GM23248 (cell line): ENCODE measurements at regions not wholly inside any gene's neighbourhood (a gene's known extent, or its start where the extent isn't known, plus 50 kb on each side); places are given as distances from the start of the nearest gene placed in this dataset.

Experiments
- DNase-seq: peaks from one replicate; pipeline ENCODE4 v3.0.0-alpha.2; 2015
- H2AFZ ChIP-seq: fragments of 200-600 bp; sonication (generic); 2 replicates; pipeline ENCODE4 v1.6.1; 2016; ENCODE audit warnings: antibody characterized with exemption
- H3F3A ChIP-seq: fragments of 200-600 bp; sonication (generic); 2 replicates; pipeline ENCODE4 v1.6.1; 2016; ENCODE audit warnings: mild to moderate bottlenecking, antibody characterized with exemption, mixed run types; ENCODE audit not compliant: insufficient read depth
- H3K27ac ChIP-seq: fragments of 200-600 bp; sonication (generic); 2 replicates; pipeline ENCODE4 v1.5.1; 2016; ENCODE audit warnings: mild to moderate bottlenecking
- H3K27me3 ChIP-seq: fragments of 200-600 bp; sonication (generic); replicated peaks from 2 replicates; pipeline ENCODE4 v1.6.1; 2016; ENCODE audit warnings: mild to moderate bottlenecking; ENCODE audit not compliant: insufficient read depth
- H3K36me3 ChIP-seq: fragments of 200-600 bp; sonication (generic); 2 replicates; pipeline ENCODE4 v1.6.1; 2016; ENCODE audit warnings: low read depth, mild to moderate bottlenecking
- H3K4me1 ChIP-seq: fragments of 200-600 bp; sonication (generic); 2 replicates; pipeline ENCODE4 v1.6.1; 2016; ENCODE audit warnings: mild to moderate bottlenecking; ENCODE audit not compliant: insufficient read depth
- H3K4me2 ChIP-seq: fragments of 200-600 bp; sonication (generic); one replicate; pipeline ENCODE4 v1.6.1; 2016; ENCODE audit warnings: mild to moderate bottlenecking; ENCODE audit not compliant: unreplicated experiment
- H3K4me3 ChIP-seq: fragments of 200-600 bp; sonication (generic); 2 replicates; pipeline ENCODE4 v1.5.1; 2016; ENCODE audit warnings: mild to moderate bottlenecking
- H3K79me2 ChIP-seq: fragments of 200-600 bp; sonication (generic); 2 replicates; pipeline ENCODE4 v1.6.1; 2016; ENCODE audit warnings: mild to moderate bottlenecking; ENCODE audit not compliant: insufficient read depth
- H3K9ac ChIP-seq: fragments of 200-600 bp; sonication (generic); 2 replicates; pipeline ENCODE4 v1.6.1; 2016; ENCODE audit warnings: mild to moderate bottlenecking
- H3K9me2 ChIP-seq: fragments of 200-600 bp; sonication (generic); 2 replicates; pipeline ENCODE4 v1.6.1; 2016; ENCODE audit warnings: mixed run types, mild to moderate bottlenecking, moderate library complexity; ENCODE audit not compliant: insufficient read depth
- H3K9me3 ChIP-seq: fragments of 200-600 bp; sonication (generic); one replicate; pipeline ENCODE4 v1.6.1; 2017; ENCODE audit warnings: low read depth
- H4K20me1 ChIP-seq: fragments of 200-600 bp; sonication (generic); 2 replicates; pipeline ENCODE4 v1.6.0; 2016; ENCODE audit not compliant: insufficient read depth
- EZH2 ChIP-seq: fragments of 200-600 bp; sonication (generic); IDR thresholded peaks from 2 replicates; pipeline ENCODE4 v1.6.1; 2018; ENCODE audit warnings: antibody characterized with exemption, mild to moderate bottlenecking; ENCODE audit not compliant: insufficient read depth, poor library complexity, severe bottlenecking
- EZH2phosphoT487 ChIP-seq: fragments of 200-600 bp; sonication (generic); IDR thresholded peaks from 2 replicates; pipeline ENCODE4 v1.6.1; 2018; ENCODE audit warnings: antibody characterized with exemption, moderate library complexity, mild to moderate bottlenecking, low read depth; ENCODE audit not compliant: insufficient read depth
- WGBS, 2 experiments: methylation state at CpG; one replicate each; pipeline ENCODE4 v1.1.6; 2015 to 2017; ENCODE audit warnings: low lambda C conversion rate in 2 of 2, low coverage in 1 of 2; ENCODE audit errors: missing lambda C conversion rate in 2 of 2; 5-methylcytosine and 5-hydroxymethylcytosine counted together
- in situ Hi-C: fragments of 300-500 bp; cut with MboI; formaldehyde crosslinking; loops from 2 replicates; pipeline ENCODE4 v1.15.0; 2020

DNA sequence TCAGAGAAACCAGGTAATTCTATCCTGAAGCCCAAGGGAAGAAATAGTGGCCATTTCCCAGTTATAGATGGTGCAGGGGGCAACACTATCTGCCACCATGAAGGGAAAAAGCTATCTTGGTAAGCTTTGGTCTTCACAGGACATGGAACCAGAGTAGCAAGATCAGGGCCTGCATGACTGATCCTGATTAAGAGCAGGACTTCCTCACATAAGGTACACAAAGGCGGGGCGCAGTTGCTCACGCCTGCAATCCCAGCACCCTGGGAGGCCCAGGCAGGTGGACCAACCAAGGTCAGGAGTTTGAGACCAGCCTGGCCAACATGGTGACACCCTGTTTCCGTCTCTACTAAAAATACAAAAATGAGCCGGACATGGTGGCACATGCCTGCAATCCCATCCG is 148.4 kb upstream of the USP9X start:
- H3K9ac ChIP-seq: no peak overlapping the region
- in situ Hi-C loops: loop anchor here (25.0 kb wide), 1 partner anchor 175 kb away; no protein-coding TSS in a partner anchor
- no peaks in the 10 kb centered on the region for H4K20me1 ChIP-seq
- H3K9me2 ChIP-seq: no peaks in the 10 kb centered on the region
- no peaks in the 10 kb centered on the region for H3K79me2 ChIP-seq
- H3K27ac ChIP-seq: no peak overlapping the region
- peaks cover 19% of the 10 kb centered on the region for H3F3A ChIP-seq
- no peaks in the 10 kb centered on the region for H3K27me3 ChIP-seq
- TF ChIP-seq EZH2phosphoT487 (no peak), EZH2 (no peak)
- DNase-seq: no peak
- no peaks in the 10 kb centered on the region for H3K36me3 ChIP-seq
- no peak overlapping the region for H2AFZ ChIP-seq
- peaks cover 21% of the 10 kb centered on the region for H3K4me1 ChIP-seq
- no peak overlapping the region for H3K4me2 ChIP-seq
- no peak overlapping the region for H3K4me3 ChIP-seq
- no peaks in the 10 kb centered on the region for H3K9me3 ChIP-seq
- WGBS, 2 experiments: 98 to 100% methylated on average over 6 of the region's 6 CpGs

- Histone ChIP-seq H3K4me3 (no peak overlapping the region), H3K79me2 (no peaks in the 10 kb centered on the region), H3K27ac (peak overlapping the region; percentile 30; the same call in 1 of the 2 replicates), H3K9ac (no peak overlapping the region), H3K4me2 (no peak overlapping the region), H3K27me3 (no peaks in the 10 kb centered on the region), H2AFZ (no peak overlapping the region), H4K20me1 (no peaks in the 10 kb centered on the region), H3K4me1 (peaks cover 14% of the 10 kb centered on the region), H3K36me3 (no peaks in the 10 kb centered on the region), H3K9me3 (no peaks in the 10 kb centered on the region), H3F3A (peaks cover 12% of the 10 kb centered on the region), H3K9me2 (no peaks in the 10 kb centered on the region)
- peak; percentile 66 for DNase-seq
- in situ Hi-C loops: loop anchor here (25.0 kb wide), 1 partner anchor 174 kb away; no protein-coding TSS in a partner anchor
- WGBS, 2 experiments: 61 to 68% methylated on average over 5 of the region's 5 CpGs
- no peak for TF ChIP-seq EZH2phosphoT487
- TF ChIP-seq EZH2: no peak
Measured at GRCh38 chrX:40938423-40938822, 146.8 kb upstream of the USP9X start.

DNA sequence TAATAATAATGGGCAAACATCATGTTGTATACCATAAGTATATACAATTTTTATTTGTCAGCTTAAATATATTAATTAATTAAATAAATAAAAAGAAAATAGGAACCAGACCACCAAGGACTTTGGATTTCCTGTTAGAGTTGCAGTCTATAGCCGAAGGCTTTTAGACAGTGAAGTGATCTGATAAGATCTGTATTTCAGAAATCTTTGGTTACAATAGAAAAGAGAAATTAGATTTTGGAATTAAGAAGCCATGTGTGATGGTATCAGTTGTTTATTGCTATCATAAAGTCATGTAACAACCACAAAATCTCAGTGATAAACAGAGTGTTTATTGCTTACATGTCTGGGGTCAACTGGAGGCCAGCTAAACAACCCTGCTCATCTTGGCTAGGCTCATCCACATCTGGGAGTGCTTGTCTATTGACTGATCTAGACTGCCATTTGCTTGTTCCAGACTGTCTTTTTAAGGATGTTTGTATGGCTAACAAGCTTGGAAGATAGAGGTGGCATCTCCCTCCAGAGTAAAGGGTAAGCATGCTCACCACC is 142.1 kb upstream of the USP9X start:
- H3K27me3 ChIP-seq: no peaks in the 10 kb centered on the region
- H3K79me2 ChIP-seq: no peaks in the 10 kb centered on the region
- DNase-seq: no peak
- no peaks in the 10 kb centered on the region for H3K9me3 ChIP-seq
- in situ Hi-C loops: loop anchor here (25.0 kb wide), 1 partner anchor 169 kb away; no protein-coding TSS in a partner anchor
- H3F3A ChIP-seq: peaks cover 6% of the 10 kb centered on the region; the same call in 1 of the 2 replicates
- H4K20me1 ChIP-seq: no peaks in the 10 kb centered on the region
- H3K4me2 ChIP-seq: no peak overlapping the region
- no peaks in the 10 kb centered on the region for H3K9me2 ChIP-seq
- no peaks in the 10 kb centered on the region for H3K36me3 ChIP-seq
- no peak overlapping the region for H3K4me3 ChIP-seq
- TF ChIP-seq EZH2 (no peak), EZH2phosphoT487 (no peak)
- peaks cover 17% of the 10 kb centered on the region for H3K4me1 ChIP-seq
- H3K27ac ChIP-seq: no peak overlapping the region
- 38 to 60% methylated on average over 1 of the region's 1 CpG for WGBS, 2 experiments
- no peak overlapping the region for H3K9ac ChIP-seq
- no peak overlapping the region for H2AFZ ChIP-seq

DNA sequence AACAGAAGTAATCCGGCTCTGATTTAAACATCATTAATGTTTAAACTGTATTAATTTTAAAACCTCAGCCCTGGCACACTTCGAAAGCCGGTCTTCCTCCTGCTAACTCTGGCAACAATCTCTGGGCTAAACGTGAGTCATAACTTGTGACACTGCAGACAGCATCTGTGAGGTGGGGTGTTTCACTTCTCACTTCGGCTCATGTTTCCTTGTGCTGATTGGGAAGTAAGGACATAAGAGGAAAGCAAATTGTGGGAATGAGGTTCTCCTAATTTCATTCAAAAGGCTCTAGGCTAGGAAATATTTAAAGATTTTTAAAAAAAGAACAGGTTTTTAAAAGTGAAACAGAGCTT is 139.9 kb upstream of the USP9X start:
- Histone ChIP-seq H3K9me3 (no peaks in the 10 kb centered on the region), H3K9ac (peak overlapping the region; percentile 44), H4K20me1 (no peaks in the 10 kb centered on the region), H2AFZ (no peak overlapping the region; the same call in 1 of the 2 replicates), H3K4me2 (peak overlapping the region; percentile 41), H3K4me3 (peak overlapping the region; percentile 21; the same call in 1 of the 2 replicates), H3F3A (peaks cover 6% of the 10 kb centered on the region; the same call in 1 of the 2 replicates), H3K4me1 (peaks cover 12% of the 10 kb centered on the region), H3K79me2 (no peaks in the 10 kb centered on the region), H3K27ac (0 out of 2 replicates have a peak overlapping the region, but pooled peaks have one; percentile 30), H3K9me2 (no peaks in the 10 kb centered on the region), H3K27me3 (no peaks in the 10 kb centered on the region), H3K36me3 (no peaks in the 10 kb centered on the region)
- 0 to 1% methylated on average over 5 of the region's 5 CpGs for WGBS, 2 experiments
- in situ Hi-C loops: loop anchor here (25.0 kb wide), 1 partner anchor 167 kb away; no protein-coding TSS in a partner anchor
- TF ChIP-seq EZH2phosphoT487 (no peak), EZH2 (no peak)
- DNase-seq: peak; percentile 81
